ENCODE measurements at regions not wholly inside any gene's neighbourhood (a gene's known extent, or its start where the extent isn't known, plus 50 kb on each side); places are given as distances from the start of the nearest gene placed in this dataset.

DNA sequence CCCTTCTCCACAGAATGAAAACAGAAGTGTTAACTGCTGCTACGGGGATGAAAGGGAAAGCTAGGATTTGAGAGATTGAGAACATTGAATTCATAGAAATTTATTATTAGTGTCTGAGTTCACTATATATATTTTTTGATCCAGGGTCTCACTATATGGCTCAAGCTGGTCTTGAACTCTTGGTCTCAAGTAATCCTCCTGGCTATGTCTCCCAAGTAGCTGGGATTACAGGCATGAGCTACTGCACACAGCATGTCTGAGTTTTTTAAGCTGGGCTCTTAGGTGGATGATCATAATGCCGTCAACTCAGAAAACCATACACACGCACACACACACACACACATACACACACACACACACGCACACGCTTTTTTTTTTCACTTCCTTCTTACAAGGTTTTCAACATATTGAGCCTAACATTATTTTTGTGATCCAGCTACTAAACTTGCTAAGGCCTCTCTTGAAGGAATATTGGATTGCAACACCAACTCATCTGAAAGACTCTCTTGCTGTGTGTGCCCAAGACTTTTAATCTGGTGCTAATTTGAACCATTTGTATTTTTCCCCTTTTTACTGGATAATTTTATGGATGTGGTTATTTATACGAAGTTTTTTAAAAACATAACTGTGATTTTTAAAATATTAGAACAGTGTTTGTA, 1045.4 kb downstream of the DTWD2 start:
- H3K27me3 Mint-ChIP-seq (ENCODE audit: insufficient read depth): no peaks in the 10 kb centered on the region; the same call in 1 of the 2 replicates
- peaks cover 45% of the 10 kb centered on the region for H3K9me3 Mint-ChIP-seq
- H3K4me3 Mint-ChIP-seq: no peak overlapping the region
- peaks cover 34% of the 10 kb centered on the region for H3K36me3 Mint-ChIP-seq (ENCODE audit: low read depth)
- no peak for DNase-seq
- H3K27ac Mint-ChIP-seq: no peak overlapping the region
- peaks cover 5% of the 10 kb centered on the region; the same call in 1 of the 2 replicates for H3K4me1 Mint-ChIP-seq (ENCODE audit: low read depth)
- TF ChIP-seq, protein P1, sequence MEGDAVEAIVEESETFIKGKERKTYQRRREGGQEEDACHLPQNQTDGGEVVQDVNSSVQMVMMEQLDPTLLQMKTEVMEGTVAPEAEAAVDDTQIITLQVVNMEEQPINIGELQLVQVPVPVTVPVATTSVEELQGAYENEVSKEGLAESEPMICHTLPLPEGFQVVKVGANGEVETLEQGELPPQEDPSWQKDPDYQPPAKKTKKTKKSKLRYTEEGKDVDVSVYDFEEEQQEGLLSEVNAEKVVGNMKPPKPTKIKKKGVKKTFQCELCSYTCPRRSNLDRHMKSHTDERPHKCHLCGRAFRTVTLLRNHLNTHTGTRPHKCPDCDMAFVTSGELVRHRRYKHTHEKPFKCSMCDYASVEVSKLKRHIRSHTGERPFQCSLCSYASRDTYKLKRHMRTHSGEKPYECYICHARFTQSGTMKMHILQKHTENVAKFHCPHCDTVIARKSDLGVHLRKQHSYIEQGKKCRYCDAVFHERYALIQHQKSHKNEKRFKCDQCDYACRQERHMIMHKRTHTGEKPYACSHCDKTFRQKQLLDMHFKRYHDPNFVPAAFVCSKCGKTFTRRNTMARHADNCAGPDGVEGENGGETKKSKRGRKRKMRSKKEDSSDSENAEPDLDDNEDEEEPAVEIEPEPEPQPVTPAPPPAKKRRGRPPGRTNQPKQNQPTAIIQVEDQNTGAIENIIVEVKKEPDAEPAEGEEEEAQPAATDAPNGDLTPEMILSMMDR (IDR thresholded peaks at IDR 0.05): no peak

- TF ChIP-seq, protein P1 (IDR thresholded peaks at IDR 0.05): no peak
- Mint-ChIP-seq H3K4me3 (no peak overlapping the region), H3K36me3 (ENCODE audit: low read depth) (no peaks in the 10 kb centered on the region), H3K27me3 (ENCODE audit: insufficient read depth) (no peaks in the 10 kb centered on the region), H3K27ac (no peak overlapping the region), H3K9me3 (no peaks in the 10 kb centered on the region), H3K4me1 (ENCODE audit: low read depth) (peaks cover 36% of the 10 kb centered on the region)
- DNase-seq: no peak
These were observed 1095.1 kb downstream of the DTWD2 start for GRCh38 chr5:117893211-117893610.

GRCh38 chr5:117892360-117892759, 1096.0 kb downstream of the DTWD2 start:
- Mint-ChIP-seq H3K9me3 (no peaks in the 10 kb centered on the region), H3K4me1 (ENCODE audit: low read depth) (peaks cover 43% of the 10 kb centered on the region), H3K27me3 (ENCODE audit: insufficient read depth) (no peaks in the 10 kb centered on the region; the same call in 1 of the 2 replicates), H3K4me3 (no peak overlapping the region), H3K27ac (no peak overlapping the region), H3K36me3 (ENCODE audit: low read depth) (no peaks in the 10 kb centered on the region)
- no peak for DNase-seq
- TF ChIP-seq, protein P1 (IDR thresholded peaks at IDR 0.05): no peak

- TF ChIP-seq, protein P1 (IDR thresholded peaks at IDR 0.05): no peak
- Mint-ChIP-seq H3K27ac (peak overlapping the region; percentile 64), H3K27me3 (ENCODE audit: insufficient read depth) (no peaks in the 10 kb centered on the region; the same call in 1 of the 2 replicates), H3K4me3 (peak overlapping the region; percentile 36; the same call in 1 of the 2 replicates), H3K36me3 (ENCODE audit: low read depth) (no peaks in the 10 kb centered on the region), H3K9me3 (no peaks in the 10 kb centered on the region), H3K4me1 (ENCODE audit: low read depth) (peaks cover 43% of the 10 kb centered on the region)
- peak; percentile 58 for DNase-seq
These were observed 1098.8 kb downstream of the DTWD2 start for GRCh38 chr5:117889596-117889995.

GRCh38 chr5:117888688-117889087, 1099.7 kb downstream of the DTWD2 start:
- Mint-ChIP-seq H3K4me3 (peak overlapping the region; percentile 36; the same call in 1 of the 2 replicates), H3K27ac (peak overlapping the region; percentile 64), H3K27me3 (ENCODE audit: insufficient read depth) (no peaks in the 10 kb centered on the region; the same call in 1 of the 2 replicates), H3K4me1 (ENCODE audit: low read depth) (peaks cover 43% of the 10 kb centered on the region), H3K9me3 (no peaks in the 10 kb centered on the region), H3K36me3 (ENCODE audit: low read depth) (no peaks in the 10 kb centered on the region)
- TF ChIP-seq, protein P1 (IDR thresholded peaks at IDR 0.05): no peak
- no peak for DNase-seq

All from HFFc6 (cell line).